GM18870 (cell line): ENCODE measurements at regions not wholly inside any gene's neighbourhood (a gene's known extent, or its start where the extent isn't known, plus 50 kb on each side); places are given as distances from the start of the nearest gene placed in this dataset.

ENCODE experiments used
- ATAC-seq: cut with Tn5 transposase; IDR thresholded peaks from one replicate; pipeline ENCODE4 v1.9.1; 2021; ENCODE audit warnings: moderate library complexity; ENCODE audit not compliant: unreplicated experiment

GRCh38 chr2:54360055-54360792, 95.9 kb upstream of the SPTBN1 start:
- no peak for ATAC-seq

- ATAC-seq: no peak
These were observed 91.7 kb upstream of the SPTBN1 start for GRCh38 chr2:54364409-54364808.

GRCh38 chr2:54365661-54366060, 90.5 kb upstream of the SPTBN1 start:
- no peak for ATAC-seq

GRCh38 chr2:54366487-54367280, 89.4 kb upstream of the SPTBN1 start:
- ATAC-seq: no peak

GRCh38 chr2:54370405-54371104, 85.6 kb upstream of the SPTBN1 start:
- ATAC-seq: no peak

- ATAC-seq: no peak
These were observed 84.6 kb upstream of the SPTBN1 start for GRCh38 chr2:54371460-54372065.

GRCh38 chr2:54372361-54372760, 83.8 kb upstream of the SPTBN1 start:
- ATAC-seq: no peak

- no peak for ATAC-seq
These were observed 82.3 kb upstream of the SPTBN1 start for GRCh38 chr2:54373855-54374254.

- no peak for ATAC-seq
These were observed 81.3 kb upstream of the SPTBN1 start for GRCh38 chr2:54374591-54375364.

GRCh38 chr2:54377451-54377850, 78.7 kb upstream of the SPTBN1 start:
- no peak for ATAC-seq

GRCh38 chr2:54377901-54378493, 78.1 kb upstream of the SPTBN1 start:
- no peak for ATAC-seq

- no peak for ATAC-seq
These were observed 75.5 kb upstream of the SPTBN1 start for GRCh38 chr2:54380670-54381069.

GRCh38 chr2:54381293-54381692, 74.8 kb upstream of the SPTBN1 start:
- ATAC-seq: no peak

GRCh38 chr2:54382601-54383000, 73.5 kb upstream of the SPTBN1 start:
- no peak for ATAC-seq

- no peak for ATAC-seq
These were observed 71.6 kb upstream of the SPTBN1 start for GRCh38 chr2:54384301-54385203.

GRCh38 chr2:54385271-54385670, 70.9 kb upstream of the SPTBN1 start:
- ATAC-seq: no peak

GRCh38 chr2:54386585-54386984, 69.5 kb upstream of the SPTBN1 start:
- ATAC-seq: peak; percentile 27

GRCh38 chr2:54387059-54387991, 68.8 kb upstream of the SPTBN1 start:
- peak; percentile 44 for ATAC-seq
